Muscle layer of colon (tissue), 2 donors: ENCODE measurements at regions not wholly inside any gene's neighbourhood (a gene's known extent, or its start where the extent isn't known, plus 50 kb on each side); places are given as distances from the start of the nearest gene placed in this dataset.
A peak's percentile ranks its signal among the peaks of the same experiment; 100 is the strongest.

ENCODE experiments used
- H3K27ac ChIP-seq: one replicate; pipeline ENCODE4 v1.7.0; 2013; ENCODE audit warnings: low read depth, mild to moderate bottlenecking, low read length, moderate library complexity
- H3K27me3 ChIP-seq, 2 donors: one replicate each; pipeline ENCODE4 v1.7.0; 2013; ENCODE audit warnings: low read length in 2 of 2, mild to moderate bottlenecking in 2 of 2; ENCODE audit not compliant: insufficient read depth in 2 of 2, control insufficient read depth in 1 of 2
- H3K36me3 ChIP-seq: one replicate; pipeline ENCODE4 v1.7.0; 2013; ENCODE audit warnings: mild to moderate bottlenecking, low read length; ENCODE audit not compliant: insufficient read depth
- H3K4me1 ChIP-seq: one replicate; pipeline ENCODE4 v1.7.0; 2013; ENCODE audit warnings: mild to moderate bottlenecking, low read length; ENCODE audit not compliant: insufficient read depth
- H3K4me3 ChIP-seq, 2 donors: one replicate each; pipeline ENCODE4 v1.7.0; 2013; ENCODE audit warnings: low read length in 2 of 2, low read depth in 1 of 2, mild to moderate bottlenecking in 1 of 2, moderate library complexity in 1 of 2
- H3K9ac ChIP-seq: one replicate; pipeline ENCODE4 v1.7.0; 2013; ENCODE audit warnings: low read length
- H3K9me3 ChIP-seq: one replicate; pipeline ENCODE4 v1.7.0; 2013; ENCODE audit warnings: mild to moderate bottlenecking, low read length
- donor health status: abdominal sarcoma.
- donor health status: Adenocarcinoma of cecum.

DNA sequence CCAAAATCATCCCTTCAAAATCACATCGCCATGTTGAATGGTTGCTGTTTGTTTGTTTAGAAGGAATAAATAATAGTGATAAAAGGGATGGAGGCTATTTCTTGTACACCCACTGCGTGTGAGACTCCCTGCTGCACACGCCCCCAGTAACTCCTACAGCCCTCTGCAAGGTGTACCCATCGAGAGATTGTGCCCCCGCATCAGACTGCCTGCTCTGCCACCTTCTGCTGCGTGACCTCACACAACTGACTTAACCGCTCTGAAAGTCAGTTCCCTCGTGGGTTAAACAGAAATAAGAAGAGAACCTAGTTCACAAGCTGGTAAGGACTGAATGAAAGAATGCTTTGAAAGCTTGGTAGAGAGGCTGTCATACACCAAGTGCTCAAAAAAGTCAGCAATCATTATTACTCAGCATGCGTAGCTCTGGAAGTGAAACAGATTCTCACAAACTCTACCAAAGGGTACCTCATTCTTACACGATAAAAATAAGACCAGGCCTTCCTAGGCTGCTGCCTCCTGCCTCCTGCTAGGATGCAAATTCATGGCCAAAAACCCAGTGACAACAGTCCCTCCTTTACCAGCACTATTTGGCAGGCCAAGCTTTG is 147.1 kb downstream of the CPEB2 start:
- Histone ChIP-seq H3K27me3 (no peaks in the 10 kb centered on the region), H3K9ac (no peak overlapping the region), H3K27ac (no peak overlapping the region), H3K9me3 (no peaks in the 10 kb centered on the region), H3K4me1 (peaks cover 14% of the 10 kb centered on the region), H3K4me3 (no peak overlapping the region), H3K36me3 (no peaks in the 10 kb centered on the region)

DNA sequence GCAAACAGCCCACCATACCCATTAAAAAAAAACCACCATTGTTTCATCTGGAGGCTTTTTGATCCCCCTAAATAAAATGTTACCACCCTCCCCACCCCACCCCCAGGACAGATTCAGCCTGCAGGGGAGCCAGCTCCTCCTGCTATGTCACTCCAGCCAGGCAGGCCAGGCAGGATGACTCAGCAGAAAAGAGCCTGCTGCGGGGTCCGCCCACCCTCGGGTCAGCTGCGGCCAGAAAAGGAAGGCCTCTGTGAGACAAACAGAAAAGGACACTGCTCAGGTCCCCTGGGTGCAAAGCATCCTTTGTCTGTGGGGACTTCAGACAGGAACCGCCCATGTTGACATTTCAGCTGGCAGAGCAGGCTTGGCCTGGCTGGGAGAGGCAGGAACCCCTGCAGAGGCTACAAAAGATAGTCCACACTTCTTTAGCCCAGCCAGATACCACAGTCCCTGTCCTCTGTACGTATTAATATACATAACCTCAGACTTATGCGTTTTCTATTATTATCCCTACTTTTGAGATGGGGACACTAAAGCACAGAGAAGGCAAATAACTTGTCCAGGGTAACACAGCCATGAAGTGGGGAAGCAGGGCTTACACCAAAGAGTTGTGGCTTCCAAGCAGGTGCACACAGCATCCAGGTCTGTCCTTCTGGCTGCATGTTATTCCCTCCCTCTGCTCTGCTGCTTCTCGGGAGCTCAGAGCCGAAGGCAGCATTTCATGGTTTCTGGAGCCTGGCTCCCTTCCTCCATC is 147.7 kb downstream of the CPEB2 start:
- no peak overlapping the region for H3K4me3 ChIP-seq
- no peaks in the 10 kb centered on the region for H3K27me3 ChIP-seq
- H3K9ac ChIP-seq = no peak overlapping the region
- H3K27ac ChIP-seq = peak overlapping the region; percentile 2
- H3K9me3 ChIP-seq = no peaks in the 10 kb centered on the region
- no peaks in the 10 kb centered on the region for H3K36me3 ChIP-seq
- H3K4me1 ChIP-seq = peaks cover 14% of the 10 kb centered on the region

DNA sequence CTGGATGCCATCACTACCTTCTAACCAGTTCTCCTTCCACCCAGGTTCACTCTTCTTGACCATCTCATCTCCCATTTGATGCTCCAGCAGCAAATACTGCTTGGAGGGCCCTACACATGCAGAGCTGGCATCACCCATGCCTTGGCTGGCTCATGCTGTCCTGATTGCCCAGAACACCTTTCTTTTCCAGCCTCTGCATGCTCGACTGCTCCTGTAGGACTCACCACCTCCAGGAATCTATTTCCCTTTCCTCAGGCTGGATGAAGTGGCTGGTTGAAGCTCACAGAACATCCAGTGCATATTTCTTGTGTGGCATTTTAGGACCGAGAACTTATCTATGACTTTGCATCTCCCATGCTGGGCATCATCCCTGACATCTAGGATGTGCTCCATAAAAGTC is 148.3 kb downstream of the CPEB2 start:
- H3K9me3 ChIP-seq = no peaks in the 10 kb centered on the region
- H3K4me1 ChIP-seq = peaks cover 14% of the 10 kb centered on the region
- no peak overlapping the region for H3K4me3 ChIP-seq
- no peaks in the 10 kb centered on the region for H3K27me3 ChIP-seq
- H3K27ac ChIP-seq = no peak overlapping the region
- H3K36me3 ChIP-seq = no peaks in the 10 kb centered on the region
- H3K9ac ChIP-seq = no peak overlapping the region

DNA sequence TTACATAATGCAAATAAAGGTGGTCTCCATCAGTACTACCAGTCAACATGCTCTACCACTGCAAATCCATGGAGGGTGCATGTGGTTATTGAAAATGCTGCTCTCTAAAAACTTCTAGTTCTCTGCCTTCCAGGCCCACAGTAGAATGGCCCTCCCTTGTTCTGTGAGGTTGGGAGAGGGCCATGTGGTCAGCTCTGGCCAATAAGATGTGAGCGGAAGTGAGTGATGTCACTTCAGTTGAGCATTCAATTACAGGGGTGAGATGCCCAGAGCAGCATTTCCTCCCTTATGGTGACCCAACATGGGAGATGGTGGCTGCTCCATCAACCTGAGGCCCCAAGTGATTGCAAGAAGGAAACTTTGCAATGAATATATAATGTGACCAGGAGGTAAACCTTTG is 148.8 kb downstream of the CPEB2 start:
- no peak overlapping the region for H3K4me3 ChIP-seq
- H3K27me3 ChIP-seq = no peaks in the 10 kb centered on the region
- no peak overlapping the region for H3K9ac ChIP-seq
- H3K27ac ChIP-seq = no peak overlapping the region
- H3K4me1 ChIP-seq = peaks cover 14% of the 10 kb centered on the region
- no peaks in the 10 kb centered on the region for H3K9me3 ChIP-seq
- H3K36me3 ChIP-seq = no peaks in the 10 kb centered on the region

DNA sequence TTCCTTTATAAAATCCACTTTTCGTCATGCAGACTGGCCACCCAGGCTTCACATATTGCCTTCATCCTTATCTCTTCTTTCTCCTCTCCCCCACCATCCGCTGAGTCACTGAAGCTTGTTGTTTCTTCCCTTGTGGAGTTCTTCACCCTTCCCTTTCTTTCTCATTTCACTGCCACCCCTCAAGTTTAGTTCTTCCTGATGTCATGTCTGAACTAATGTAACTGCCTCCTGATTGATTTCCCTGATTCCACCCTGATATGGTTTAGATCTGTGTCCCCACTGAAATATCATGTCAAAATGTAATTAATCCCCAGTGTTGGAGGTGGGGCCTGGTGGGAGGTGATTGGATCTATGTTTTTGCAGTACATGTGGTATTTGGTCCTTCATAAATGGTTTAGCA is 151.4 kb downstream of the CPEB2 start:
- H3K27me3 ChIP-seq = no peaks in the 10 kb centered on the region
- no peaks in the 10 kb centered on the region for H3K9me3 ChIP-seq
- no peak overlapping the region for H3K4me3 ChIP-seq
- no peak overlapping the region for H3K27ac ChIP-seq
- no peaks in the 10 kb centered on the region for H3K36me3 ChIP-seq
- H3K9ac ChIP-seq = no peak overlapping the region
- H3K4me1 ChIP-seq = peaks cover 14% of the 10 kb centered on the region

DNA sequence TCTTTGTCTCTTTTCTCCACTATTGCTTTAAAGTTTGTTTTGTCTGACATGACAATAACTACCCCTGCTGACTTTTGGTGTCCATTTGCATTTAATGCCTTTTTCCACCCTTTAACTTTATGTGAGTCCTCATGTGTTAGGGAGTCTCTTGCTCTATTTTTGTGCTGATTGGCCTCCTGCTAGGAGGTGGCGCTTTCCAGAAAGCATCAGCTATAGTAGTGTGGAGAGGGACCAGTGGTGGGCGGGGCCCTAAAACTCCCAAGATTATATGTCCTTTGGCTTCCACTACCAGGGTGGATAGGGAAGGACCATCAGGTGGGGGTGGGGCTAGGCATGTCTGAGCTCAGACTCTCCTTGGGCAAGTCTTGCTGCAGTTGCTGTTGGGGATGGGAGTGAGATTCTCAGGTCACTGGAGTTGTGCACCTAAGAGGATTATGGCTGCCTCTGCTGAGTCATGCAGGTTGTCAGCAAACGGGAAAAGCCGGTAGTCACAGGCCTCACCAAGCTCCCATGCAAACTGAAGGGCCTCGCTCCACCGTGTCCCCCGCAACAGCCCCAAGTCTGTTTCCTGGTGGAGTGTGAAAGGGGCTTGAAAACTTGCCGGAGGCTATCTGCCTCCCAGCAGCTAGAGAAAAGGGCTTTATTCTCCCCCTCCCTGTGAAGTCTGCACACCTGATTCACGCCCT is 156.3 kb downstream of the CPEB2 start:
- Histone ChIP-seq H3K4me3 (no peak overlapping the region), H3K4me1 (no peaks in the 10 kb centered on the region), H3K36me3 (no peaks in the 10 kb centered on the region), H3K27ac (no peak overlapping the region), H3K9ac (no peak overlapping the region), H3K9me3 (no peaks in the 10 kb centered on the region), H3K27me3 (no peaks in the 10 kb centered on the region)

DNA sequence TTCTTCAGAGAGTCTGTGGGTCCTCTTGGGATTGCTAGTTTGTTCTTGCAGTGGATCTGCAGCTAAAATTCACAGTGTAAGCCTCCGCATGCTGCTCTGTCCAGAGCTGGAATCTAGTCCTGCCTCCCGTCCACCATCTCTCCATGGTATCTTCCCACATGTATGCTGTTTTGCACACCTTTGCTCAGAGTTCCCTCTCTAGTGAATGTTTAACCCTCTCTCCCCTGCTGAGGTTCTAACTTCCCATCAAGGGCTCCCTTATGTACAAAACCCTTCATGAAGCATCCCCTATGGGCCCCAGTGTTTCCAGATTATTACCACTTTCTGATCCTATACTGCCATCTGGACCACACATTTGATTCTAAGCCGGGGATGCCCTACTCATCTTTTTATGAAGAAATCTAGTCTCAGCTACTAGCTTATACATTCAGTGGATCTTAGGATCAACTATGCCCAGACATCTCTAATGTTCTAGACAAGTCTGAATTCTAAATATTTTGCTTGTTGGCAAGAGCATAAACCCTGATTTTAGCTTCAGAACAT is 157.3 kb downstream of the CPEB2 start:
- Histone ChIP-seq H3K9ac (no peak overlapping the region), H3K36me3 (no peaks in the 10 kb centered on the region), H3K27me3 (no peaks in the 10 kb centered on the region), H3K4me1 (no peaks in the 10 kb centered on the region), H3K4me3 (no peak overlapping the region), H3K9me3 (no peaks in the 10 kb centered on the region), H3K27ac (no peak overlapping the region)

DNA sequence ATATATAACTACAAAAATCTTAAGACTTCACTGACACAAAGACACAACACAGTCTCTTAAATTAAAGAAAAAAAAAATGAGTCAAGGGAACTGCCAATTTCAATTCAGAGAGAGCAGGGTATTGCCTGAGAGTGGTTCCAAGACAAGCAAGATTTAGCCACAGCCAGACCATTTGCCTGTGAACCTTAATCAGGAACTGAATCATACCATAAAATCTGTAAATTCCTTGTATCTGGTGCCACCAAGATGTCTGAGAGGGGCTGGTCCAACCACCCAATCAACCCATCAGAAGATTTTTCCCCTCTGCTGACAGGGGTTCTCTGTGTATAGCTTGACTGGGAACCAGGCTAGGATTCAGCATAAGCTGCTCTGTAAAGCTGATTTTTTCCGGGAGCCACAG is 159.2 kb downstream of the CPEB2 start:
- Histone ChIP-seq H3K9me3 (no peaks in the 10 kb centered on the region), H3K27ac (no peak overlapping the region), H3K36me3 (no peaks in the 10 kb centered on the region), H3K4me1 (no peaks in the 10 kb centered on the region), H3K27me3 (no peaks in the 10 kb centered on the region), H3K4me3 (no peak overlapping the region), H3K9ac (no peak overlapping the region)

DNA sequence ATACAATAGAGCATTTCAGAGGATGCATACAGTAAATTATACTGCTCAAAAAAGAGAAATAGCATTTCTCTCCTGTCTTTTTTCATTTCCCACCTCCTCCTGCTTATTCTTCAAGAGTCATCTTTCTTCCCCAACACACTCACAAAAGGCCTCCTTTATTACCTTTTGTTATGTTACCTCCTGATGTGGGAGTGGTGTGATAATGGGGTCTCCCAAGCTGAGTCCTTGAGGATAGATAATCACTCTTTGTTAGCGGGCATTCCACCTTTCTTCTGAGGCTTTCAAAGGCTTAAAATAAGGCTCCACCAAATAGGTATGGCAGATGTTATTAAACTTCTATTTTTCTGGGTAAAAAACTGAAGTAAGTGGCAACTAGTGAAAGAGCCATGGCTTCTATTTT is 159.8 kb downstream of the CPEB2 start:
- no peaks in the 10 kb centered on the region for H3K4me1 ChIP-seq
- no peaks in the 10 kb centered on the region for H3K27me3 ChIP-seq
- H3K4me3 ChIP-seq = no peak overlapping the region
- no peak overlapping the region for H3K27ac ChIP-seq
- no peak overlapping the region for H3K9ac ChIP-seq
- no peaks in the 10 kb centered on the region for H3K9me3 ChIP-seq
- no peaks in the 10 kb centered on the region for H3K36me3 ChIP-seq

DNA sequence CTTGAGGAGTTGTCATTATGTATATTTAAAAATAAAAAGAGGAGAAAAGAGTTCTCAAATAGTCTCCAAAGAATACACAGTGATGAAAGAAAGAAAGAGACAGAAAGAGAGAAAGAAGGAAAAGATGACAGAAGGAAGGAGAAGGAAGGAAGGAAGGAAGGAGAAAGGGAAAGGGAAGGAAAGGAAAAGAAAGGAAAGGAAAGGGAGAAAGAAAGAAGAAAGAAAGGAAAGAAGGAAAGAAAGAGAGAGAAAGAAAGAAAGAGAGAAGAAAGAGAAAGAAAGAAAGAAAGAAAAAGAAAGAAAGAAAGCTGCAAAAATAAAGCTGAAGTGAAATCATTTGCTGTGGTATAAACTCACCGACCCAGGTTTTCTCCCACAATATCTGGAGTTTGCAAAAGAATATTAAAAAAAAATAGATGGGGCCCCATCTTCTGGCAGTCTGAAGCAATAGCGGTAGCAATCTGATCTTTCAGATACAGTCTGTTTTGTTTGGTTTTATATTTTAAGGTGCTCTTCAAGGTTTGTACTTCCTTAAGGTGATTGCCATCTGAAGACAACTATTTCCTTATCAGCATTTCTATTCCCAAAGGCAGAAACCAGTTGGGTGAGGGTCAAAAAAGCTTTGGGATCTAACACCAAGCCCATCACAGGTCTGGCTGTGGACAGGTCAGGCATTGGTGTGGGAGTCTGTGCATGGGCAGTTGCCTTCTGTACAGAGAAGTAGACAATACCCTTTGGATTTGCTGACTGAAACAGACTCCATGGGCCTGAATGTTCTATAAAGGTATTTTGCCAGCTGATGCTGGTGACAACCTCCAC is 160.4 kb downstream of the CPEB2 start:
- H3K4me1 ChIP-seq = no peaks in the 10 kb centered on the region
- no peak overlapping the region for H3K9ac ChIP-seq
- no peak overlapping the region for H3K4me3 ChIP-seq
- no peaks in the 10 kb centered on the region for H3K27me3 ChIP-seq
- no peaks in the 10 kb centered on the region for H3K9me3 ChIP-seq
- no peak overlapping the region for H3K27ac ChIP-seq
- no peaks in the 10 kb centered on the region for H3K36me3 ChIP-seq

DNA sequence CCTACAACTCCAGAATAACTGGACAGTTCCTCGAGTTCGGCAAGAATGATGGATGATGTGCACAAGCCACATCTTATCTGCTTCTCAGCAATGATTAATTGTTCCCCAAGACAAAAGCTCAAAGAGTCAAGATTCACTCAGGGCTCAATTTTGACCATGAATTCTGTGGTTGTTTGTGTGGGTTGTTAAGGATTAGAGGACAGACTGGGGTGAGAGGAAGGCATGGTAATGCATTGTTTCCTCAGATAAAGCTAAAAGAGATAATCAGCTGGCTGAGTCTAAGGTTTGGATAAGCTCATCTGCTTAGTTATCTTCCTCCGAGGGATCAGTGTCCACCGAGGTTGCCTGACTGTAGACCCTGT is 161.0 kb downstream of the CPEB2 start:
- H3K9ac ChIP-seq = no peak overlapping the region
- no peaks in the 10 kb centered on the region for H3K4me1 ChIP-seq
- no peaks in the 10 kb centered on the region for H3K36me3 ChIP-seq
- H3K27ac ChIP-seq = no peak overlapping the region
- no peak overlapping the region for H3K4me3 ChIP-seq
- H3K9me3 ChIP-seq = no peaks in the 10 kb centered on the region
- no peaks in the 10 kb centered on the region for H3K27me3 ChIP-seq
